Neural cell (in vitro differentiated cells): ENCODE measurements at regions not wholly inside any gene's neighbourhood (a gene's known extent, or its start where the extent isn't known, plus 50 kb on each side); places are given as distances from the start of the nearest gene placed in this dataset.

Source experiments
- H2AFZ ChIP-seq: fragments of 200-600, 300-800 bp; sonication (generic), shearing (Covaris generic); 2 replicates; pipeline ENCODE4 v1.6.0; 2014; ENCODE audit warnings: low read depth, mild to moderate bottlenecking, antibody characterized with exemption, low read length, moderate library complexity
- H3F3A ChIP-seq: fragments of 200-600 bp; shearing (Covaris generic); 2 replicates; pipeline ENCODE4 v1.6.1; 2016; ENCODE audit warnings: mild to moderate bottlenecking, moderate library complexity, mixed read lengths, antibody characterized with exemption, low read length; ENCODE audit not compliant: insufficient read depth, poor library complexity, severe bottlenecking
- H3K27ac ChIP-seq: fragments of 200-600, 300-800 bp; sonication (generic), shearing (Covaris generic); 2 replicates; pipeline ENCODE4 v1.5.1; 2014; ENCODE audit warnings: mild to moderate bottlenecking, low read length, moderate library complexity
- H3K27me3 ChIP-seq: fragments of 300-800, 200-600 bp; sonication (generic), shearing (Covaris generic); 2 replicates; pipeline ENCODE4 v1.6.0; 2014; ENCODE audit warnings: mild to moderate bottlenecking, low read depth, low read length, moderate library complexity; ENCODE audit not compliant: insufficient read depth
- H3K36me3 ChIP-seq: fragments of 300-800, 200-600 bp; sonication (generic), shearing (Covaris generic); 2 replicates; pipeline ENCODE4 v1.5.1; 2014; ENCODE audit warnings: mild to moderate bottlenecking, antibody characterized with exemption, low read length, moderate library complexity; ENCODE audit not compliant: insufficient read depth
- H3K4me2 ChIP-seq: fragments of 300-800, 200-600 bp; sonication (generic), shearing (Covaris generic); 2 replicates; pipeline ENCODE4 v1.6.0; 2014; ENCODE audit warnings: mild to moderate bottlenecking, low read length
- H3K4me3 ChIP-seq: fragments of 300-800, 200-600 bp; sonication (generic), shearing (Covaris generic); 2 replicates; pipeline ENCODE4 v1.5.1; 2014; ENCODE audit warnings: mild to moderate bottlenecking, low read length, moderate library complexity
- H3K79me2 ChIP-seq: fragments of 200-600 bp; shearing (Covaris generic); replicated peaks from 2 replicates; pipeline ENCODE4 v1.6.0; 2014; ENCODE audit warnings: mild to moderate bottlenecking, low read length, moderate library complexity; ENCODE audit not compliant: insufficient read depth
- H3K9ac ChIP-seq: fragments of 300-800, 200-600 bp; sonication (generic), shearing (Covaris generic); 2 replicates; pipeline ENCODE4 v1.6.1; 2016; ENCODE audit warnings: mild to moderate bottlenecking, low read length, mixed read lengths
- H3K9me2 ChIP-seq: fragments of 200-600 bp; shearing (Covaris generic); 2 replicates; pipeline ENCODE4 v1.6.1; 2016; ENCODE audit warnings: mild to moderate bottlenecking, low read length, mixed read lengths; ENCODE audit not compliant: insufficient read depth
- H3K9me3 ChIP-seq: fragments of 200-600, 300-800 bp; sonication (generic), shearing (Covaris generic); 2 replicates; pipeline ENCODE4 v1.6.1; 2016; ENCODE audit warnings: mild to moderate bottlenecking, mixed run types, low read length, moderate library complexity, mixed read lengths
- H4K20me1 ChIP-seq: fragments of 200-600 bp; shearing (Covaris generic); 2 replicates; pipeline ENCODE4 v1.6.1; 2016; ENCODE audit warnings: mild to moderate bottlenecking, mixed run types; ENCODE audit not compliant: insufficient read depth
- EP300 ChIP-seq: fragments of 450-650 bp; conservative IDR thresholded peaks from 2 replicates; pipeline ENCODE4 v1.6.1; 2014; ENCODE audit warnings: antibody characterized with exemption, mild to moderate bottlenecking, moderate library complexity; ENCODE audit not compliant: poor library complexity, severe bottlenecking
- EZH2 ChIP-seq: fragments of 200-600, 300-800 bp; shearing (Covaris generic), sonication (generic); IDR thresholded peaks from 2 replicates; pipeline ENCODE4 v1.6.1; 2014; ENCODE audit warnings: antibody characterized with exemption, low read length, borderline replicate concordance, mild to moderate bottlenecking; ENCODE audit not compliant: insufficient read depth, poor library complexity, severe bottlenecking
- MXI1 ChIP-seq: fragments of 450-650 bp; conservative IDR thresholded peaks from 2 replicates; pipeline ENCODE4 v1.6.1; 2014; ENCODE audit warnings: antibody characterized with exemption, mild to moderate bottlenecking; ENCODE audit not compliant: poor library complexity, severe bottlenecking
- POLR2AphosphoS5 ChIP-seq: IDR thresholded peaks from 2 replicates; pipeline ENCODE4 v1.6.1; 2012
- RAD21 ChIP-seq: fragments of 450-650 bp; conservative IDR thresholded peaks from 2 replicates; pipeline ENCODE4 v1.6.1; 2014; ENCODE audit warnings: antibody characterized with exemption, mild to moderate bottlenecking, moderate library complexity
- SMC3 ChIP-seq: fragments of 450-650 bp; conservative IDR thresholded peaks from 2 replicates; pipeline ENCODE4 v1.6.1; 2014; ENCODE audit warnings: antibody characterized with exemption, mild to moderate bottlenecking, moderate library complexity; ENCODE audit not compliant: poor library complexity
- TAF1 ChIP-seq: IDR thresholded peaks from 2 replicates; pipeline ENCODE4 v1.6.1; 2012; ENCODE audit warnings: low read depth
- TF ChIP-seq, protein P1 (sequence below): IDR thresholded peaks from 2 replicates; pipeline ENCODE4 v1.6.1; 2012; ENCODE audit warnings: borderline replicate concordance
- TF ChIP-seq, protein P2 (sequence below): fragments of 450-650 bp; IDR thresholded peaks from 2 replicates; pipeline ENCODE4 v1.5.1; 2014; ENCODE audit warnings: antibody characterized with exemption, mild to moderate bottlenecking, moderate library complexity; ENCODE audit not compliant: poor library complexity, severe bottlenecking

- no peaks in the 10 kb centered on the region for H3F3A ChIP-seq
- H2AFZ ChIP-seq: no peak overlapping the region
- no peaks in the 10 kb centered on the region for H3K79me2 ChIP-seq
- H3K9me3 ChIP-seq: no peaks in the 10 kb centered on the region
- TF ChIP-seq TAF1 (no peak), EP300 (no peak), EZH2 (no peak), RAD21 (no peak), MXI1 (no peak), POLR2AphosphoS5 (no peak)
- TF ChIP-seq, protein P1, sequence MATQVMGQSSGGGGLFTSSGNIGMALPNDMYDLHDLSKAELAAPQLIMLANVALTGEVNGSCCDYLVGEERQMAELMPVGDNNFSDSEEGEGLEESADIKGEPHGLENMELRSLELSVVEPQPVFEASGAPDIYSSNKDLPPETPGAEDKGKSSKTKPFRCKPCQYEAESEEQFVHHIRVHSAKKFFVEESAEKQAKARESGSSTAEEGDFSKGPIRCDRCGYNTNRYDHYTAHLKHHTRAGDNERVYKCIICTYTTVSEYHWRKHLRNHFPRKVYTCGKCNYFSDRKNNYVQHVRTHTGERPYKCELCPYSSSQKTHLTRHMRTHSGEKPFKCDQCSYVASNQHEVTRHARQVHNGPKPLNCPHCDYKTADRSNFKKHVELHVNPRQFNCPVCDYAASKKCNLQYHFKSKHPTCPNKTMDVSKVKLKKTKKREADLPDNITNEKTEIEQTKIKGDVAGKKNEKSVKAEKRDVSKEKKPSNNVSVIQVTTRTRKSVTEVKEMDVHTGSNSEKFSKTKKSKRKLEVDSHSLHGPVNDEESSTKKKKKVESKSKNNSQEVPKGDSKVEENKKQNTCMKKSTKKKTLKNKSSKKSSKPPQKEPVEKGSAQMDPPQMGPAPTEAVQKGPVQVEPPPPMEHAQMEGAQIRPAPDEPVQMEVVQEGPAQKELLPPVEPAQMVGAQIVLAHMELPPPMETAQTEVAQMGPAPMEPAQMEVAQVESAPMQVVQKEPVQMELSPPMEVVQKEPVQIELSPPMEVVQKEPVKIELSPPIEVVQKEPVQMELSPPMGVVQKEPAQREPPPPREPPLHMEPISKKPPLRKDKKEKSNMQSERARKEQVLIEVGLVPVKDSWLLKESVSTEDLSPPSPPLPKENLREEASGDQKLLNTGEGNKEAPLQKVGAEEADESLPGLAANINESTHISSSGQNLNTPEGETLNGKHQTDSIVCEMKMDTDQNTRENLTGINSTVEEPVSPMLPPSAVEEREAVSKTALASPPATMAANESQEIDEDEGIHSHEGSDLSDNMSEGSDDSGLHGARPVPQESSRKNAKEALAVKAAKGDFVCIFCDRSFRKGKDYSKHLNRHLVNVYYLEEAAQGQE: no peak
- TF ChIP-seq, protein P2, sequence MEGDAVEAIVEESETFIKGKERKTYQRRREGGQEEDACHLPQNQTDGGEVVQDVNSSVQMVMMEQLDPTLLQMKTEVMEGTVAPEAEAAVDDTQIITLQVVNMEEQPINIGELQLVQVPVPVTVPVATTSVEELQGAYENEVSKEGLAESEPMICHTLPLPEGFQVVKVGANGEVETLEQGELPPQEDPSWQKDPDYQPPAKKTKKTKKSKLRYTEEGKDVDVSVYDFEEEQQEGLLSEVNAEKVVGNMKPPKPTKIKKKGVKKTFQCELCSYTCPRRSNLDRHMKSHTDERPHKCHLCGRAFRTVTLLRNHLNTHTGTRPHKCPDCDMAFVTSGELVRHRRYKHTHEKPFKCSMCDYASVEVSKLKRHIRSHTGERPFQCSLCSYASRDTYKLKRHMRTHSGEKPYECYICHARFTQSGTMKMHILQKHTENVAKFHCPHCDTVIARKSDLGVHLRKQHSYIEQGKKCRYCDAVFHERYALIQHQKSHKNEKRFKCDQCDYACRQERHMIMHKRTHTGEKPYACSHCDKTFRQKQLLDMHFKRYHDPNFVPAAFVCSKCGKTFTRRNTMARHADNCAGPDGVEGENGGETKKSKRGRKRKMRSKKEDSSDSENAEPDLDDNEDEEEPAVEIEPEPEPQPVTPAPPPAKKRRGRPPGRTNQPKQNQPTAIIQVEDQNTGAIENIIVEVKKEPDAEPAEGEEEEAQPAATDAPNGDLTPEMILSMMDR: no peak
- no peaks in the 10 kb centered on the region for H3K27me3 ChIP-seq
- H3K9ac ChIP-seq: no peak overlapping the region
- H4K20me1 ChIP-seq: no peaks in the 10 kb centered on the region
- no peak overlapping the region for H3K4me3 ChIP-seq
- no peak overlapping the region for H3K27ac ChIP-seq
- no peak overlapping the region for H3K4me2 ChIP-seq
- no peaks in the 10 kb centered on the region for H3K36me3 ChIP-seq
- H3K9me2 ChIP-seq: no peaks in the 10 kb centered on the region
These were observed 94.1 kb downstream of the HS1BP3 start for GRCh38 chr2:20556756-20557155.

DNA sequence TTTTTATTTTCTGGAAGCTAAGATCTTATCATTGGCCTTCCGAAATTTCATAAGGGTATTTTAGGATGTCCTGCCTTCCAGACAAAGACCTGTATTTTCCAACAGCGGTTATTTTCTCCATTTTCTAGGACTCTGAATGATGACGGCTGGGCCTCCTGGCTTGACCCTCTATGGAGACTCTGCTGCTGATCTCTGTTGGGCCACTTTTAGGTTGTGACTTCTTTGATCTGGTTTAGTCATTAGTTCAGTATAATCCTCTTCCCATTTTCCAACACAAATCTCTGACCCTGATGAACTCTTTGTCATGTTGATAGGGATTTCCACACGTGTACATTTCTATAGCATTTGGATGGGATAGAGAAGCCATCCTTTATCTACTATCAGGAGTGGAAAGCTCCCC lies 93.7 kb downstream of the HS1BP3 start:
- Histone ChIP-seq H3K4me3 (no peak overlapping the region), H3K36me3 (no peaks in the 10 kb centered on the region), H3F3A (no peaks in the 10 kb centered on the region), H3K4me2 (no peak overlapping the region), H3K79me2 (no peaks in the 10 kb centered on the region), H3K27ac (no peak overlapping the region), H3K9me2 (no peaks in the 10 kb centered on the region), H3K27me3 (no peaks in the 10 kb centered on the region), H3K9me3 (no peaks in the 10 kb centered on the region), H3K9ac (no peak overlapping the region), H2AFZ (no peak overlapping the region), H4K20me1 (no peaks in the 10 kb centered on the region)
- TF ChIP-seq RAD21: no peak
- TF ChIP-seq SMC3: no peak
- no peak for TF ChIP-seq MXI1

DNA sequence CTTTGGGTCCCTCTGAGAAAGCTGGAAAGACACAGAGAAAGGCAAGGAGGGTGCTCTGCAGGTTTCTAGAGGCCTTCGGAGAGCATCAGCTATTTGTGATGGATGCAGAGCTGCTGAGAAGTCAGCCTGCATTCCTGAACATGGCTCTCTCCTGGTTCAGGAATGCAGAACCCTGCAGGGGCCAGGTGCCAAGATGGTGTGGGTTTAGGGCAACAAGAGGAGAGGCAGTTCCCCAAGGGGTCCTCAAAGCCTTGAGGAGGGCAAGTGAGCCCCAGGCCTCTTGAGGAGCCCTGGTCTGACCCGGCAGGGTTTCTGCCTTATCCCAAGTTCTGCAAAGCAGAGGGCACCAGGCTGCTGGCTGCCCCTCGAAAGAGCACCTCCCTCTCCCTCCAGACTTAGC lies 93.3 kb downstream of the HS1BP3 start:
- Histone ChIP-seq H2AFZ (no peak overlapping the region), H3F3A (no peaks in the 10 kb centered on the region), H4K20me1 (no peaks in the 10 kb centered on the region), H3K27me3 (no peaks in the 10 kb centered on the region), H3K4me2 (no peak overlapping the region), H3K9ac (no peak overlapping the region), H3K79me2 (no peaks in the 10 kb centered on the region), H3K9me2 (no peaks in the 10 kb centered on the region), H3K4me3 (no peak overlapping the region), H3K9me3 (no peaks in the 10 kb centered on the region), H3K36me3 (no peaks in the 10 kb centered on the region), H3K27ac (no peak overlapping the region)
- TF ChIP-seq EZH2 (no peak), SMC3 (no peak), TAF1 (no peak), POLR2AphosphoS5 (no peak), EP300 (no peak)
- TF ChIP-seq, protein P2: no peak
- TF ChIP-seq, protein P1: no peak
